A549 (cell line): ENCODE measurements at regions not wholly inside any gene's neighbourhood (a gene's known extent, or its start where the extent isn't known, plus 50 kb on each side); places are given as distances from the start of the nearest gene placed in this dataset.

Source experiments
- CBX8 ChIP-seq: fragments of 200-600 bp; sonication (generic); IDR thresholded peaks from 2 replicates; pipeline ENCODE4 v1.6.1; 2016
- MYC ChIP-seq: IDR thresholded peaks from 2 replicates; pipeline ENCODE4 v1.6.1; 2012; ENCODE audit warnings: mild to moderate bottlenecking, inconsistent platforms, low read length, improper control_type of control experiment, borderline replicate concordance
- SMC3 ChIP-seq: fragments of >200 bp; sonication (Bioruptor Twin); formaldehyde crosslinking; IDR thresholded peaks from 3 replicates; pipeline ENCODE4 v1.6.1; 2018; ENCODE audit warnings: inconsistent platforms
- TF ChIP-seq, protein P1 (sequence below): IDR thresholded peaks from 2 replicates; pipeline ENCODE4 v1.6.1; 2012

- TF ChIP-seq CBX8 (no peak), MYC (no peak), SMC3 (no peak)
- TF ChIP-seq, protein P1, sequence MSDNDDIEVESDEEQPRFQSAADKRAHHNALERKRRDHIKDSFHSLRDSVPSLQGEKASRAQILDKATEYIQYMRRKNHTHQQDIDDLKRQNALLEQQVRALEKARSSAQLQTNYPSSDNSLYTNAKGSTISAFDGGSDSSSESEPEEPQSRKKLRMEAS, result no peak
Observed at GRCh38 chrX:113400193-113400704, 559.6 kb upstream of the AMOT start.
